ENCODE measurements at regions not wholly inside any gene's neighbourhood (a gene's known extent, or its start where the extent isn't known, plus 50 kb on each side); places are given as distances from the start of the nearest gene placed in this dataset.

DNA sequence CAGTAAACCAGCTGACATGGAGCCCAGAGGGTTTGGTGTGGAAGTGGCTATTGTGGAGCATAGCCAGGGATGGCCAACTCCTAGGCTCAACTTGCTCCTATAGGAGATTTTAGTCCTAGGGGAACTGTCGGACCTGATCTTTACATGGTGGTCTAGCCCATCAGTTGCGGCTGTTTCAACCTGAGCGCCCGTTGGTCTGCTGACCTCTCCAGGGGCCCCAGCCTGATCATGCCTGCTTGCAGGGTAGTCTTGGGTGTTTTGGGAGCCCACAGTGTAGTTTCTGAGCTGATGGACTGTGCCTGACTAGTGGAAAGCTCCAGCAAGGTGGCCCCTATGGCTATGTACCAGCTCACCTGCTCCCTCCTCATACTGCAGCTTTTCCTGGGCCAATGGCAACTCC, 597.0 kb downstream of the IQCM start:
- DNase-seq (ENCODE audit: extremely low spot score, unreplicated experiment) = no peak
- Mint-ChIP-seq H3K27ac (ENCODE audit: unreplicated experiment) (no peak overlapping the region), H3K36me3 (ENCODE audit: unreplicated experiment) (no peaks in the 10 kb centered on the region), H3K27me3 (ENCODE audit: unreplicated experiment) (no peaks in the 10 kb centered on the region), H3K4me3 (ENCODE audit: unreplicated experiment) (no peak overlapping the region), H3K4me1 (ENCODE audit: unreplicated experiment) (no peaks in the 10 kb centered on the region), H3K9me3 (ENCODE audit: unreplicated experiment) (peaks cover 31% of the 10 kb centered on the region)
- TF ChIP-seq, protein P1, sequence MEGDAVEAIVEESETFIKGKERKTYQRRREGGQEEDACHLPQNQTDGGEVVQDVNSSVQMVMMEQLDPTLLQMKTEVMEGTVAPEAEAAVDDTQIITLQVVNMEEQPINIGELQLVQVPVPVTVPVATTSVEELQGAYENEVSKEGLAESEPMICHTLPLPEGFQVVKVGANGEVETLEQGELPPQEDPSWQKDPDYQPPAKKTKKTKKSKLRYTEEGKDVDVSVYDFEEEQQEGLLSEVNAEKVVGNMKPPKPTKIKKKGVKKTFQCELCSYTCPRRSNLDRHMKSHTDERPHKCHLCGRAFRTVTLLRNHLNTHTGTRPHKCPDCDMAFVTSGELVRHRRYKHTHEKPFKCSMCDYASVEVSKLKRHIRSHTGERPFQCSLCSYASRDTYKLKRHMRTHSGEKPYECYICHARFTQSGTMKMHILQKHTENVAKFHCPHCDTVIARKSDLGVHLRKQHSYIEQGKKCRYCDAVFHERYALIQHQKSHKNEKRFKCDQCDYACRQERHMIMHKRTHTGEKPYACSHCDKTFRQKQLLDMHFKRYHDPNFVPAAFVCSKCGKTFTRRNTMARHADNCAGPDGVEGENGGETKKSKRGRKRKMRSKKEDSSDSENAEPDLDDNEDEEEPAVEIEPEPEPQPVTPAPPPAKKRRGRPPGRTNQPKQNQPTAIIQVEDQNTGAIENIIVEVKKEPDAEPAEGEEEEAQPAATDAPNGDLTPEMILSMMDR (IDR thresholded peaks at IDR 0.05) = no peak

DNA sequence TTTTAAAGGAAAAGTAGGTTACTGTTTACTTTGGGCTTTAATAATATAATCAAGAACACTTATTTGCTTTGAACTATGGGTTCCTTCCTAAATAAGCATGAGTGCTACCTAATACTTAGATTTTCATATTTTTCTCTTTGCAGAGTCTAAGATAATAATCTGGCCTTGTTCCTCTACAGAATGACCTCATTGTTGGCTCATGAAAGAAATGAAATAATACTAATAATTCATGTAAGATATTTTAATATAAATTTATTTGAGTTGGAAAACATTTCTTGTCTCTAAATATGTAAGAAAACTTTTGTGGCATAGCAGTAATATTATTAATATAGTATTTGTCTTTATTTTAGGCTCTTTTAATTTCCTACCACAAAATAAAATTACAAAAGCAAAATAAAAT, 601.3 kb downstream of the IQCM start:
- DNase-seq (ENCODE audit: extremely low spot score, unreplicated experiment) = no peak
- no peak overlapping the region for H3K27ac Mint-ChIP-seq (ENCODE audit: unreplicated experiment)
- no peaks in the 10 kb centered on the region for H3K9me3 Mint-ChIP-seq (ENCODE audit: unreplicated experiment)
- no peaks in the 10 kb centered on the region for H3K27me3 Mint-ChIP-seq (ENCODE audit: unreplicated experiment)
- no peaks in the 10 kb centered on the region for H3K36me3 Mint-ChIP-seq (ENCODE audit: unreplicated experiment)
- H3K4me3 Mint-ChIP-seq (ENCODE audit: unreplicated experiment) = no peak overlapping the region
- TF ChIP-seq, protein P1 (IDR thresholded peaks at IDR 0.05) = no peak
- H3K4me1 Mint-ChIP-seq (ENCODE audit: unreplicated experiment) = no peaks in the 10 kb centered on the region

DNA sequence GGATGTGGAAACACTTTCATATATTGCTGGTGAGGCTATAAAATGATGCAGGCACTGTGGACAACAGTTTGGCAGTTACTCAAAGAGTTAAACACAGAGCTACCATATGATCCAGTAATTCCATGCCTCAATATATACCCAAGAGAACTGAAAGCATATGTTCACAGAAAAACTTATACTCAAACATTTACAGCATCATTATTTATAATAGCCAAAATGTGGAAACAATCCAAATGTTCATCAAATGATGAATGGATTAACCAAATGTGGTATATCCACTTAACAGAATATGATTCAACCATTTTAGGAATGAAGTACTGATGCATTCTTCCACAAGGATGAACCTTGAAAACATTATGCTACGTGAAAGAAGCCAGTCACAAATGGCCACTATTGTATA, 603.8 kb downstream of the IQCM start:
- Mint-ChIP-seq H3K4me1 (ENCODE audit: unreplicated experiment) (no peaks in the 10 kb centered on the region), H3K27me3 (ENCODE audit: unreplicated experiment) (no peaks in the 10 kb centered on the region), H3K36me3 (ENCODE audit: unreplicated experiment) (no peaks in the 10 kb centered on the region), H3K27ac (ENCODE audit: unreplicated experiment) (no peak overlapping the region), H3K4me3 (ENCODE audit: unreplicated experiment) (no peak overlapping the region), H3K9me3 (ENCODE audit: unreplicated experiment) (no peaks in the 10 kb centered on the region)
- DNase-seq (ENCODE audit: extremely low spot score, unreplicated experiment) = no peak
- TF ChIP-seq, protein P1 (IDR thresholded peaks at IDR 0.05) = no peak

DNA sequence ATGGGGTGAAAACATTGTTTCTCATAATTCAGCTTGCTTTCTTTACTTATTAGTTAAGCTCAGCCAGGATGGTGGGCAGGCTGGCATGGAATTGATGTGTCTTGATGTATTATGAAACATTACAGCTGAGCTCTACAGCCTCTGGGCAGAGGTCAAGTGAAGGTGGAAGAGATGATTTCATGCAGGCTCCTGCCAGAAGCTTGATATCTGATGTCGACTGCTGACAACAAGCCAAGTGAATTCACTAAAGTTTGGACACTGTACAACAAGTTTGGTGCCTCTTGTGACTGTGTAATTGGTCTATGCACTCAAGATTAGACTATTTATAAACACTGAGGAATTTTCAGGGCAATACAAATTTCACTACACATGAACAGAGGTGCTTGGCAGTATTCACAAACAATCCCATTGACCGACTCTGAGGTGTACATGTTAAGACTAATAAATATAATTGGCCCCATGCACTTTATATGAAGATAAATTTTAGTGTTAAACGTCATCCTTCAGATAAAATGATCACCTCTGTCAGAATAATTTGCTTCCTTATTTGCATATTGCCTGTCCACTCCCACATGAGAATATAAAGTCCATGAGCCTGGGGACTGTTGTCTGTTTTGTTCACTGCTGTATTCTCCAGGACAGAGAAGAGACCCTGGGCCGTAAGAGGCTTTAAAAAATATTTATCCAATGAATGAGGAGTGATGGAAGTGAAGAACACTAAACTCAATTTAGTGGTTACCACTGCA, 612.2 kb downstream of the IQCM start:
- Mint-ChIP-seq H3K4me1 (ENCODE audit: unreplicated experiment) (no peaks in the 10 kb centered on the region), H3K27ac (ENCODE audit: unreplicated experiment) (no peak overlapping the region), H3K36me3 (ENCODE audit: unreplicated experiment) (no peaks in the 10 kb centered on the region), H3K9me3 (ENCODE audit: unreplicated experiment) (no peaks in the 10 kb centered on the region), H3K27me3 (ENCODE audit: unreplicated experiment) (no peaks in the 10 kb centered on the region), H3K4me3 (ENCODE audit: unreplicated experiment) (no peak overlapping the region)
- DNase-seq (ENCODE audit: extremely low spot score, unreplicated experiment) = no peak
- TF ChIP-seq, protein P1 (IDR thresholded peaks at IDR 0.05) = no peak

DNA sequence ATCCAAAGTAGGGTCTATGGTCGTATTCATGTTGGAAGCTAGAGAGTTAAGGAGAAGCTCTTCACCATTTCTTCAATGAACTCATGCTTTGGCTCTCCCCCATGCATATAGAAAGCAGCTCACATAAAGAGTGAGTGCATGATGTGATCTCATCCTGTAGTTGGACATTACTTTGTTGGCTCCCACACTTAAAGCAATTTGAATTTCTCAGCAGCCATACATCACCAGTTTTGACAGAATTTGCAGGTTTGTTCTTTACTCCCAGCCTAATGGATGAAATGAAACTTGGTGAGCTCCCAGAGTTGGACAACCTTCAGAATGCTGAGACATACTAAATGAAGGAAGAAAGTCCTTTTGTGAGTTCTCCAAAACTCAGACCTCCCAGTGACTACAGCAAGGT, 613.5 kb downstream of the IQCM start:
- Mint-ChIP-seq H3K27me3 (ENCODE audit: unreplicated experiment) (no peaks in the 10 kb centered on the region), H3K4me3 (ENCODE audit: unreplicated experiment) (no peak overlapping the region), H3K4me1 (ENCODE audit: unreplicated experiment) (no peaks in the 10 kb centered on the region), H3K9me3 (ENCODE audit: unreplicated experiment) (no peaks in the 10 kb centered on the region), H3K36me3 (ENCODE audit: unreplicated experiment) (no peaks in the 10 kb centered on the region), H3K27ac (ENCODE audit: unreplicated experiment) (no peak overlapping the region)
- no peak for DNase-seq (ENCODE audit: extremely low spot score, unreplicated experiment)
- TF ChIP-seq, protein P1 (IDR thresholded peaks at IDR 0.05) = no peak

Measured in osteocyte (in vitro differentiated cells).